HG02981 (cell line): ENCODE measurements at regions not wholly inside any gene's neighbourhood (a gene's known extent, or its start where the extent isn't known, plus 50 kb on each side); places are given as distances from the start of the nearest gene placed in this dataset.
"Not testable (repeated sequence)": the region's sequence is repeated elsewhere in the genome, so short reads cannot be mapped to it uniquely, and the experiment has no call there.

ENCODE experiments used
- ATAC-seq: cut with Tn5 transposase; IDR thresholded peaks from one replicate; pipeline ENCODE4 v1.9.1; 2021; ENCODE audit warnings: mild to moderate bottlenecking, moderate library complexity; ENCODE audit not compliant: unreplicated experiment

- ATAC-seq = no peak
These were observed 67.7 kb upstream of the SIRPA start for GRCh38 chr20:1827510-1827973.

GRCh38 chr20:1825938-1826445 lies 69.2 kb upstream of the SIRPA start:
- ATAC-seq = no peak

GRCh38 chr20:1825507-1825906 lies 69.7 kb upstream of the SIRPA start:
- ATAC-seq = no peak

DNA sequence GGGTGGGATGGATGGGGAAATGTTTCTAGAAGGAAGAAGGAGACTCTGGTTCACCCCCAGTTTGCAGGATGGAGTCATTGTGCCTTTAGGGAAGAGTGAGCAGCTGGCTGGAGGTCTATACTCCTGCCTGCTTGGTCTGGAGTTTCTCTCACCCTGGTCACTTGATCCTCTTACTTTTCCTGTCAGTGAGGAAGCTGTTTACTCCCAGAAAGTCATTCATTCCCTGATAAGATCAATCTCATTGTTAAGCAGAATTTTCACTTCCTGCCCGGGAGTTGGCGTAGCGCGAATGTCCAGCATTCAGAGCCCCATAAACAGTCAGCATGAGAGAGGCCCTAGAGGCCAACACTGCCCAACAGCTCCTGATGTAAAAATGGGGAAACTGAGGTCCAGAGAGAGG lies 70.4 kb upstream of the SIRPA start:
- ATAC-seq = no peak

DNA sequence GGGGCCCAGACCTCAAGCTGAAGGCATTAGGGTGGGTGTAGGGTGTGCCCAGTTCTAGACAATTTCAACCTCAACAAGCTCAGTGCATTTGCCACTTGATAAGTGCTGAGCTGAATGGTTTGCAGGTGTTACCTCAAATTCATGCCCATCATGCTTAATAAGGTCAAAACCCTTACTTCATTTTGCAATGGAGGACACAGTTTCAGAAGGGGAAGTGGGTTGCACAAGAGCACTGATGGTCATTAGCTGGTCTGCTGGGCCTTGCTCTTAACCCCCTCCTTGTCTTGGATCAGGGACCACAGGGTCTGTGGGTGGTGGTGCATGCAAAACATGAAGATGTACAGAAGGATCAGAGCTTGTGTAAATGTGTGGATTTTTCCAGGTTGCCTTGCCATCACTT lies 71.0 kb upstream of the SIRPA start:
- no peak for ATAC-seq

DNA sequence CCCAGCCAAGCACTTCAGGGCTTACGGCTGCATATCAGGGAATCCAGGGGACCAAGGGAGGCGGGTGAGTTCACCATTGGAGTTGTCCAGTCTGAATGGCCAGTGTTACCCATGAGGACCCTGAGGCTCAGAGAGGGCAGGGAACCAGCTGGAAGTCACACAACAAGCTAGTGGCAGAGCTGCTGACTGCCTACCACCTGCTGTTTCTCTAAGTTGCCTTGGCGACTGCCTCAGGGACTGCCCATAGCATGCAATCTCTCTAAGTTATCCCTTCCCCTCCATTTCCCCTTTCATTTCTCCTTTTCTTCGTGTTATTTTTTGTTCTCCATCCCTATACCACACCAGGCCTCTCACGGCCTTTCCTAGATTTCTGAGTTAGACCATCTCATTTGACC lies 71.8 kb upstream of the SIRPA start:
- no peak for ATAC-seq

GRCh38 chr20:1822564-1823449 lies 72.4 kb upstream of the SIRPA start:
- no peak for ATAC-seq

GRCh38 chr20:1820138-1821079 lies 74.8 kb upstream of the SIRPA start:
- no peak for ATAC-seq

DNA sequence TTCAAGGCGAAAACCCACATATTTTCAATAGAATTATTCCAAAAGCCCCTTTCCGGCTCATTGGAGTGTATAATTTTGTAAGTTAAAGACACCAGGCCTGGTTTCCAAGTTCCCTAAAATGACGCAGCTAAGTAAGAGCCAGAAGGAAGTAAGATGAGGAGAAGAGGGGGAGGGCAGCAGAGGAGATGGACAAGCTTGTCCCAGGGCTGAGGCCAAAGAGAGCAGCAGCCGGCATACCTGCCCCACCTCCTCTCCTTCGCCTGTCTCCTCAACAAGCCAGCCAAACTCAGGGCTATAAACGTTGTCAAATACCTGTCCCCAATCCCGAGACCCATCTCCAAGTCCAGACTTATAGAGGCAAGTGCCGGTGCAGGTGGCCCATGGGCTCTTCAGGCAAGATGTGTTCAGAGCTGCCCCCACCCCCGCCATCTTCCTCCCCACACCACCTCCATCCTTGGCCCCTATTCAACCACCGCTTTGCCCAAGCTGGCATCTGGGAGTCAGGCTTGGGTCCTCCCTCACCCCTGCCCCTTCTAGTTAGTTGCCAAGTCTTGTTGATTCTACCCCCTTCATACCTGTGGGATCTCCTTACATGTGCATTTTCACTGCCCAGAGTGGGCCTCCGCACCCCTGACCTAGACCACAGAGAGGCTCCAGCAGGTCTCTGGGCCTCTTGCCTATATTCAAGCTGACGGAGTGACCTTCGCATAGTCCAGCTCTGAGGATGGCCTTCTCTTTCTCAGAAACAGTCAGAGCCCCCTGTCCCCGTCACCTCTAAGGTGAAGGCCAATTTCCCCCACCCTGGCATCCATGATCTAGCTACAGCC lies 75.7 kb upstream of the SIRPA start:
- ATAC-seq = no peak

DNA sequence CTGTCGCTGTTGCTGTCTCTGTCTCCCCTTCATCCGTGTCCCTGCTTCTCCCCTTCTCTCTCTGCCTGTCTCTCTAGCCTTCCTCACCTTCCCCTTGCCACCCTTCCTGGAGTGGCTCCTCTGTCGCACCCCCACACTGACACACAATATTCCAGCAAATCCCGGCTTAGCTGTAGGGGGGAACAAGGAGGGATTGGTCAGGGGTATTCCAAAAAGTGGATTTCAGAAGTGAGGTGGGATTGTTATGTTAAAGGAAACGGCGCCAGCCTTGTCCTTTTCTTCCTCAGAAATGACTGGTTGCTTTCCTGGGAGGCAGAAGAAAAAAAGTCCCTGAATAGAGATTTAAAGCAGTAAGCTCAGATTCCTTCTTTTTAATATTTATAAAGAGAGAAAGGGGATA lies 76.3 kb upstream of the SIRPA start:
- no peak for ATAC-seq

GRCh38 chr20:1818247-1818840 lies 76.9 kb upstream of the SIRPA start:
- no peak for ATAC-seq

DNA sequence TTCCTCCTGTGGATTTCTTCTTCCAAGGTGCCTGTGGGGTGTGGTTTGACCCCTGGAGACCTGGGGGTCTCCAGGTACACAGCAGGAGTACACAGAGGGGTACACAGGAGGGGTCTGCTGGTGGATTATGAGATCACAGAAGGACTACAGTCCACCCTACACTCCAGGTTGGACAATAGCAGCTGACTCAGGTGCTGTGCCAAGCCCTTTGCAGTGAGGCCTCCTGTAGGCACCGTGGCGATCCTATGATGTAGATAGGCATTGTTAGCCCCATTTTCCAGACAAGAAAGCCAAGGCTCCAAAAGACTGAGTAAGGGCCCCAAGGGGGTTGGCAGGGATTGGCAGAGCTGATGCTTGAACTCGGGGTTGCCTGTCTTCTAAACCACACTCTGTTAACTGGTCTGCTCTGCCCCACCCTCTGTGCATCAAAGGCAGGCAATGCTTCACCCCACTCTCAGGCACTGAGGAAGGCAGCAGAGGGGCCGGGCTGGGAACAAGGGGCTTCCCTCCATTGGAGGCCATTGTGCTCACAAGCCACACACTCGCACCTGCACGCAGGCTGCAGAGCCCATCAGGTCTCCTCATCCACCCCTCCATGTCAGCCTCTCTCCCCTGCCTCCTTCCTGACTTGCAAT lies 77.5 kb upstream of the SIRPA start:
- ATAC-seq = no peak

- no peak for ATAC-seq
These were observed 78.5 kb upstream of the SIRPA start for GRCh38 chr20:1816384-1817381.

DNA sequence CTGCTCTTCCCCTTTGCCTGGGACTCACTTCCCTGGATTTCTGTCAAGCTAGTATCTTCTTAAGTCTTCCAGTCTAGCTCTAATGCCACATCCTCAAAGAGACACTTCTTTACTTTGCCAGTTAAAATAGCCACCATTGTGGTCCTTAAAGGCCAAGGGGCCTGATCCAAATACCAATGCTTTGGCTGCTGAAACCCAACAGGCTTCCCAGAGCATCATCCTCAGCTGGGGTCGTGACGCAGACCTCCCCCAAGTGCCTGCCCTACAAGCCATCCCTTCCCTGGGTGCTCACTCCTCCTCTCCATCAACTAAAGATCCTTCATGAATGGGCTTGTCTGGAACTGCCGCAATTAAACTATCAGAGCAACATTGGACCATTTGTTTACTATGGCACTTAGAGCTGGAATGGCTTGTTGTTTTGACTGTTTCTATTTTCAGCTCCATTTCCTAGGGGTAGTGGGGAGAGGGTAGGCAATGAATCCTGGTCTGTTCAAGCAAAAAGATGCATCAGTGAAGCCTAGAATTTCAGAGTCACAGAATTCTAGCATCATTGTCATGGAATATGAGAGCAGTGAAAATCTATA lies 79.6 kb upstream of the SIRPA start:
- ATAC-seq = no peak

- ATAC-seq = not testable (repeated sequence)
These were observed 80.3 kb upstream of the SIRPA start for GRCh38 chr20:1814861-1815260.

DNA sequence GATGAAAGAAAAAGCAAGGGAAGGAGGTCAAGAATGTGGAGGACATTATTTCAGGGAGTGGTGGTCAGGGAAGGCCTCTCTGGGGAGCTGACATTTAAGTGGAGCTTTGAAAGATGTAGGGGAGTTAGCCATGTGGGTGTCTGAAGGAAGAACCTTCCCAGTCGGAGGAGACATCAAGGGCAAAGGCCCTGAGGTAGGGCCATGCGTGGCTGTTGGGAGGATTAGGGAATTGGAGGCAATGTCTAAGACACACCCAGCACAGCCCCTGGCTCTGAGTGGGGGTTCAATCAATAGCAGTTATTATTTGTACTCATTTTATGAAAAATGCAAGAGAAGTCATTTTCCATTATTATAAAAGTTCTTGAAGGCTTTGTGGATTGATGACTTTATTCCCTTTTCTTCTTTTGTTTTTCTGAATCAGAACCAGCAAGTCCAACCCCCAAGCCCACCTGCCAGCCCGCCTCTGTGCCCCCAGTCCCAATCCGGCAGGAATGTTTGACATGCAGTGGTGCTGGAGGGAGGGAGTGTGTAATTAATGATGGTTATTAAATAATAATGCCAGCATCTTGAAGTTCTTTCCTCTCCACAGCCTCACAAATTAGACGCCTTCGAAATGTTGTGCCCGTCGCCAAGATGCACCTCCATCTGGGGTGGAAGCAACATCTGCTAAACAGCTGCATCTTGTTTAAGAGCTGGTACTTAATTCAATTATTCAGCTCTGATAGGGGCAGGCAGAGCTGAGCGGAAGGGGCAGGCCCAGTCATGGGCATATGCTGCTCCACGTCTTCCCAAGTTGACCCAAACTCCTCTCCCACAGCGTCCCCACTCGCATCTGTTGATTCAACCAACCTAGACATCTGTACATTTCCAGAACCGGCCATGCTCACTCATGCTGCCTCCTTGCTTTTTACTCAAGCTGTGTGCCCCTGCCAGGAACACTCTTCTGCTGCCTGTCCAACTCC lies 81.3 kb upstream of the SIRPA start:
- no peak for ATAC-seq

GRCh38 chr20:1813101-1813529 lies 82.1 kb upstream of the SIRPA start:
- ATAC-seq = no peak
